22Rv1 (cell line): ENCODE measurements at regions not wholly inside any gene's neighbourhood (a gene's known extent, or its start where the extent isn't known, plus 50 kb on each side); places are given as distances from the start of the nearest gene placed in this dataset.

Source experiments
- CTCF ChIP-seq: fragments of 450-650 bp; IDR thresholded peaks from 2 replicates; pipeline ENCODE4 v1.5.1; 2017; ENCODE audit warnings: mild to moderate bottlenecking
- ZFX ChIP-seq: fragments of 450-650 bp; IDR thresholded peaks from 2 replicates; pipeline ENCODE4 v1.6.1; 2017; ENCODE audit warnings: antibody characterized with exemption, borderline replicate concordance

GRCh38 chr1:101733340-101733739 is 263.4 kb downstream of the OLFM3 start:
- TF ChIP-seq CTCF (no peak), ZFX (no peak)
